Naive thymus-derived CD4-positive, alpha-beta T cell (primary cell): ENCODE measurements at regions not wholly inside any gene's neighbourhood (a gene's known extent, or its start where the extent isn't known, plus 50 kb on each side); places are given as distances from the start of the nearest gene placed in this dataset.

Experiments used
- ATAC-seq: fragments of 150-1000 bp; cut with Tn5 transposase; 2 replicates; pipeline ENCODE4 v1.10.0; 2021; ENCODE audit warnings: mild to moderate bottlenecking, moderate library complexity
- CTCF ChIA-PET: fragments of 350-600 bp; sonication (Branson Sonifier 250); formaldehyde crosslinking; loops from one replicate; lab custom pipeline; 2021; ENCODE audit warnings: antibody characterized with exemption; lab: Charles Lee
- POLR2A ChIA-PET: fragments of 350-600 bp; sonication (Branson Sonifier 250); formaldehyde crosslinking; loops from one replicate; lab custom pipeline; 2021; ENCODE audit warnings: antibody characterized with exemption, inconsistent platforms; lab: Charles Lee
- DNase-seq, 9 donors: peaks; one replicate each; pipeline versions ENCODE4 v3.0.0 to v3.0.0-alpha.2; 2020 to 2022; ENCODE audit warnings: mixed read lengths in 1 of 9
- H3K27ac ChIP-seq: one replicate; pipeline ENCODE4 v1.7.0; 2013; ENCODE audit warnings: mild to moderate bottlenecking, low read depth, low read length, moderate library complexity
- H3K27me3 ChIP-seq, 2 donors: one replicate each; pipeline ENCODE4 v1.7.0; 2013; ENCODE audit warnings: low read length in 2 of 2, mild to moderate bottlenecking in 2 of 2, moderate library complexity in 2 of 2; ENCODE audit not compliant: control insufficient read depth in 2 of 2, insufficient read depth in 2 of 2
- H3K36me3 ChIP-seq, 3 experiments: 1 replicate in 2 of 3; 2 replicates in 1 of 3; pipeline ENCODE4 v1.7.0; 2013; ENCODE audit warnings: low read length in 3 of 3, mild to moderate bottlenecking in 3 of 3, moderate library complexity in 1 of 3; ENCODE audit not compliant: insufficient read depth in 3 of 3, control insufficient read depth in 2 of 3
- H3K4me1 ChIP-seq, 2 donors: one replicate each; pipeline ENCODE4 v1.7.0; 2013; ENCODE audit warnings: low read length in 2 of 2, mild to moderate bottlenecking in 2 of 2, moderate library complexity in 1 of 2; ENCODE audit not compliant: control insufficient read depth in 2 of 2, insufficient read depth in 2 of 2
- H3K4me3 ChIP-seq: 2 replicates; pipeline ENCODE4 v1.7.0; 2013; ENCODE audit warnings: mild to moderate bottlenecking, low read length
- H3K9me3 ChIP-seq, 3 experiments: 1 replicate in 2 of 3; 2 replicates in 1 of 3; pipeline ENCODE4 v1.7.0; 2013; ENCODE audit warnings: low read length in 3 of 3; ENCODE audit not compliant: control insufficient read depth in 2 of 3
- H3K27ac Mint-ChIP-seq, 9 donors: one replicate each; pipeline ENCODE4 v1.8.0; 2020 to 2022; ENCODE audit warnings: mixed read lengths in 9 of 9, mild to moderate bottlenecking in 8 of 9, moderate library complexity in 5 of 9, inconsistent platforms in 2 of 9
- H3K27me3 Mint-ChIP-seq, 5 donors: one replicate each; pipeline ENCODE4 v1.8.0; 2021 to 2022; ENCODE audit warnings: mixed read lengths in 5 of 5, mild to moderate bottlenecking in 1 of 5
- H3K36me3 Mint-ChIP-seq, 5 donors: one replicate each; pipeline ENCODE4 v1.8.0; 2020 to 2022; ENCODE audit warnings: mixed read lengths in 5 of 5, mild to moderate bottlenecking in 3 of 5, inconsistent platforms in 1 of 5
- H3K4me1 Mint-ChIP-seq, 7 donors: one replicate each; pipeline ENCODE4 v1.8.0; 2020 to 2022; ENCODE audit warnings: mixed read lengths in 7 of 7, mild to moderate bottlenecking in 3 of 7, inconsistent platforms in 1 of 7
- H3K4me3 Mint-ChIP-seq, 10 donors: one replicate each; pipeline ENCODE4 v1.8.0; 2020 to 2022; ENCODE audit warnings: mild to moderate bottlenecking in 10 of 10, mixed read lengths in 10 of 10, moderate library complexity in 6 of 10, inconsistent platforms in 2 of 10
- H3K9me3 Mint-ChIP-seq, 11 donors: one replicate each; pipeline ENCODE4 v1.8.0; 2020 to 2022; ENCODE audit warnings: mixed read lengths in 11 of 11, mild to moderate bottlenecking in 4 of 11, inconsistent platforms in 1 of 11, moderate library complexity in 1 of 11
- intact Hi-C, 2 donors: fragments of 100-400 bp; cut with micrococcal nuclease; formaldehyde crosslinking; loops; one replicate each; pipeline ENCODE4 v1.15.1; 2023

- H3K4me1 Mint-ChIP-seq, result no peaks in the 10 kb centered on the region
- H3K9me3 Mint-ChIP-seq, result peaks cover 0 to 10% (median 3%) of the 10 kb centered on the region in 11 donors
- CTCF ChIA-PET, result no interaction called here
- no peaks in the 10 kb centered on the region for H3K4me1 ChIP-seq
- intact Hi-C loops, result no loop called here
- H3K4me3 ChIP-seq, result no peak overlapping the region
- H3K27ac ChIP-seq, result no peak overlapping the region
- POLR2A ChIA-PET, result no interaction called here
- DNase-seq (no peak), ATAC-seq (no peak)
- peaks cover 0 to 7% (median 0%) of the 10 kb centered on the region in 5 donors for H3K27me3 Mint-ChIP-seq
- H3K36me3 Mint-ChIP-seq, result no peaks in the 10 kb centered on the region
- no peak overlapping the region for H3K4me3 Mint-ChIP-seq
- no peak overlapping the region for H3K27ac Mint-ChIP-seq
- H3K36me3 ChIP-seq, result no peaks in the 10 kb centered on the region
- H3K27me3 ChIP-seq, result no peaks in the 10 kb centered on the region
- H3K9me3 ChIP-seq, result no peaks in the 10 kb centered on the region
Observed at GRCh38 chr2:125852364-125852763, 803.6 kb upstream of the GYPC start.

DNA sequence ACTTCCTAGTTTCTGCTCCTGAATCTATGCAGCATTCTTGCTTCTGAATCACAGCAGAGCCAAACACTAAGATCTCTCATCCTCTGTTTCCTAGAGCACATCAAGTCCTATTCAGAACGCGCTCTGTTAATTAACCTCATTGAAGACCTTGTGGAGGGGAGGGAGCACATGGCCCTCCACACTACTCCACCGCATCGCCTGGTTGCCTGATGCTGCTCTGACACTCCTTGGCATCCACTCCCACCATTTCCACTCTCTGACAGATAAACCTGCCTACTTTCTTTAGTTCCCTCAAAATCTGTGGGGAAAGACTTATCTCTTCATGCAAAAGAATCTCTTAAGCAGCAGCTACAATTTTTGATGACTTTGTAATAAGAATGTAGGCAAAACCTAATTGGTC is 802.3 kb upstream of the GYPC start:
- Histone ChIP-seq H3K27me3 (no peaks in the 10 kb centered on the region), H3K9me3 (no peaks in the 10 kb centered on the region), H3K4me3 (no peak overlapping the region), H3K27ac (no peak overlapping the region), H3K36me3 (no peaks in the 10 kb centered on the region), H3K4me1 (no peaks in the 10 kb centered on the region)
- intact Hi-C loops, result no loop called here
- Mint-ChIP-seq H3K27ac (no peak overlapping the region), H3K36me3 (no peaks in the 10 kb centered on the region), H3K27me3 (peaks cover 0 to 7% (median 0%) of the 10 kb centered on the region in 5 donors), H3K9me3 (peaks cover 0 to 10% (median 2%) of the 10 kb centered on the region in 11 donors), H3K4me3 (no peak overlapping the region), H3K4me1 (no peaks in the 10 kb centered on the region)
- CTCF ChIA-PET, result no interaction called here
- DNase-seq (no peak), ATAC-seq (no peak)
- POLR2A ChIA-PET, result no interaction called here

DNA sequence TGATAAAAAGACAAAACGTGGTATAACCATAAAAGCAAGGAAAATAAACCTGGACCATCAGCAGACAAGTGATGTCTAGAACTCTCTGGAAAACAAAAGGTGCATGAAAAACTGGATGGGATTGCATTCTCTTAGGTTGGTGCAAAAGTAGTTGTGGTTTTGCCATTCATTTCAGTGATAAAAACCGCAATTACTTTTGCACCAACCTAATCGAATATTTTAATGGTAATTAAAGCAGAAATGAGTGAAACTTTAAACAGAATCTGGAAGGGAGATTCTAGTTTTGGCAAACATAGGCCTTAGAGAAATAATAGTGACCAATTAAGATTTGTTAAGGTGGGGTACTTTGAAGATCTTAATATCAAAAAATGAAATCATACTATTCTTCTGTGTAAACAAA is 800.8 kb upstream of the GYPC start:
- no peak overlapping the region for H3K27ac Mint-ChIP-seq
- intact Hi-C loops, result no loop called here
- H3K36me3 ChIP-seq, result no peaks in the 10 kb centered on the region
- no peaks in the 10 kb centered on the region for H3K4me1 ChIP-seq
- CTCF ChIA-PET, result no interaction called here
- no peak overlapping the region for H3K4me3 ChIP-seq
- no peaks in the 10 kb centered on the region for H3K9me3 ChIP-seq
- no peaks in the 10 kb centered on the region for H3K27me3 ChIP-seq
- ATAC-seq, result no peak
- POLR2A ChIA-PET, result no interaction called here
- no peaks in the 10 kb centered on the region for H3K36me3 Mint-ChIP-seq
- H3K4me3 Mint-ChIP-seq, result no peak overlapping the region
- DNase-seq, result no peak
- H3K27me3 Mint-ChIP-seq, result peaks cover 0 to 7% (median 0%) of the 10 kb centered on the region in 5 donors
- H3K9me3 Mint-ChIP-seq, result peaks cover 0 to 7% (median under 1%) of the 10 kb centered on the region in 11 donors
- no peak overlapping the region for H3K27ac ChIP-seq
- no peaks in the 10 kb centered on the region for H3K4me1 Mint-ChIP-seq

- Histone ChIP-seq H3K36me3 (no peaks in the 10 kb centered on the region), H3K27ac (no peak overlapping the region), H3K4me1 (no peaks in the 10 kb centered on the region), H3K9me3 (no peaks in the 10 kb centered on the region), H3K27me3 (no peaks in the 10 kb centered on the region), H3K4me3 (no peak overlapping the region)
- Mint-ChIP-seq H3K9me3 (peaks cover 0 to 7% (median 0%) of the 10 kb centered on the region in 11 donors), H3K36me3 (no peaks in the 10 kb centered on the region), H3K4me3 (no peak overlapping the region), H3K27ac (no peak overlapping the region), H3K4me1 (no peaks in the 10 kb centered on the region), H3K27me3 (peaks cover 0 to 7% (median 0%) of the 10 kb centered on the region in 5 donors)
- ChIA-PET POLR2A (no interaction called here), CTCF (interaction anchor here (0.6 kb wide), 1 partner anchor 1858 kb away, joined by 4 read pairs; no protein-coding TSS in a partner anchor)
- DNase-seq (no peak), ATAC-seq (no peak)
- intact Hi-C loops, result no loop called here
Observed at GRCh38 chr2:125857971-125858794, 797.8 kb upstream of the GYPC start.

- Mint-ChIP-seq H3K4me1 (no peaks in the 10 kb centered on the region), H3K27ac (no peak overlapping the region), H3K27me3 (no peaks in the 10 kb centered on the region), H3K36me3 (no peaks in the 10 kb centered on the region), H3K4me3 (no peak overlapping the region), H3K9me3 (peaks cover 0 to 2% (median 0%) of the 10 kb centered on the region in 11 donors)
- ChIA-PET CTCF (no interaction called here), POLR2A (no interaction called here)
- no peaks in the 10 kb centered on the region for H3K27me3 ChIP-seq
- ATAC-seq (no peak), DNase-seq (no peak)
- intact Hi-C loops, result no loop called here
- no peaks in the 10 kb centered on the region for H3K36me3 ChIP-seq
- no peak overlapping the region for H3K27ac ChIP-seq
- no peak overlapping the region for H3K4me3 ChIP-seq
- no peaks in the 10 kb centered on the region for H3K9me3 ChIP-seq
- H3K4me1 ChIP-seq, result no peaks in the 10 kb centered on the region
Observed at GRCh38 chr2:125861461-125861860, 794.5 kb upstream of the GYPC start.

DNA sequence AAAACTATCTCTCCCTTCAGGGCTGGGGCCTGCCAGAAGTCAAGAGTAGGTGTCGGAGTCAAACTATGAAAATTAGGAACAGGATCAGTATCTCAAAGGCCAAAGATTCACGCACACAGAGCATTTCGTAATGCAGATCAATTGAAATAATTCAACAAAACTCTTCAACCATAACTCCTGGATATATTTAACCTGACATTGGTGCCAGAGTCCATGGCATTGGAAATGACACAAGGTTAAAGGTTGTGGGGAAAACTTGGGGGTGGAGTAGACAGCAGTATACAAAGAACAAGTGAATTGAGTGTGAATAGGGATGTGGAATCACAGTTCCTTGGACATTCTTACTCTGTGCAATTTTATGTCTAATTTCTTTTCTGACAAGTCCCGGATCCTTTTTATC is 788.0 kb upstream of the GYPC start:
- peaks cover 0 to 15% (median 0%) of the 10 kb centered on the region in 11 donors for H3K9me3 Mint-ChIP-seq
- no peaks in the 10 kb centered on the region for H3K9me3 ChIP-seq
- no peaks in the 10 kb centered on the region for H3K4me1 ChIP-seq
- no peaks in the 10 kb centered on the region for H3K36me3 Mint-ChIP-seq
- H3K4me3 ChIP-seq, result no peak overlapping the region
- no peak overlapping the region for H3K27ac ChIP-seq
- H3K36me3 ChIP-seq, result no peaks in the 10 kb centered on the region
- no peak overlapping the region for H3K4me3 Mint-ChIP-seq
- H3K27me3 Mint-ChIP-seq, result no peaks in the 10 kb centered on the region
- intact Hi-C loops, result no loop called here
- no peaks in the 10 kb centered on the region for H3K27me3 ChIP-seq
- ATAC-seq (no peak), DNase-seq (no peak)
- H3K4me1 Mint-ChIP-seq, result no peaks in the 10 kb centered on the region
- no peak overlapping the region for H3K27ac Mint-ChIP-seq
- POLR2A ChIA-PET, result no interaction called here
- CTCF ChIA-PET, result no interaction called here

DNA sequence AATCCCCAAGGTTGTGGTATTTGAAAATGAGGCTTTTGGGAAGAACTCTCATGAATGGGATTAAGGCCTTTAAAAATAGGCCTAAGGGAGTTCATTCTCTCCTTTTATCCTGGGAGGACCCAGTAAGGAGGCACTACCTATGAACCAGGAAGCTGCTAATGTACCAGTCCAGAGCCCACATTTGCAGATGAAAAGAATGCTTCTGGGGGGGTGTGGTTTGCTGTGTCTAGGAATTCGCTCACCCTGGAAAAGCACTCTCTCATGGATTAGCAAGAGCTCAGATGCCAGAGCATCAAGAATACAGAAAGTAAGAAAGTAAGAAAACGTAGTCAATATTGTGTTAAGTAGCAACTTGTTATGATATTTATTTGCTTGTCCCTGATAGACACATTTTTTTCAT is 785.7 kb upstream of the GYPC start:
- Mint-ChIP-seq H3K9me3 (peaks cover 0 to 16% (median 2%) of the 10 kb centered on the region in 11 donors), H3K36me3 (no peaks in the 10 kb centered on the region), H3K4me3 (no peak overlapping the region), H3K27ac (no peak overlapping the region), H3K4me1 (no peaks in the 10 kb centered on the region), H3K27me3 (no peaks in the 10 kb centered on the region)
- Histone ChIP-seq H3K4me3 (no peak overlapping the region), H3K4me1 (no peaks in the 10 kb centered on the region), H3K9me3 (no peaks in the 10 kb centered on the region), H3K27ac (no peak overlapping the region), H3K27me3 (no peaks in the 10 kb centered on the region), H3K36me3 (no peaks in the 10 kb centered on the region)
- ChIA-PET CTCF (no interaction called here), POLR2A (no interaction called here)
- no peak for ATAC-seq
- no peak for DNase-seq
- intact Hi-C loops, result no loop called here
